ENCODE measurements at regions not wholly inside any gene's neighbourhood (a gene's known extent, or its start where the extent isn't known, plus 50 kb on each side); places are given as distances from the start of the nearest gene placed in this dataset.

GRCh38 chr3:147939425-147939824 is 530.3 kb downstream of the ZIC1 start:
- Histone ChIP-seq H3K9me3 (ENCODE audit: control insufficient read depth in 1 of 2, insufficient read depth in 1 of 2, low read length in 2 of 2) (no peaks in the 10 kb centered on the region), H3K27ac (ENCODE audit: low read depth in 1 of 2, low read length in 2 of 2) (no peak overlapping the region), H3K27me3 (ENCODE audit: control insufficient read depth in 1 of 2, insufficient read depth in 2 of 2, low read length in 2 of 2) (no peaks in the 10 kb centered on the region), H3K36me3 (ENCODE audit: insufficient read depth, low read length) (no peaks in the 10 kb centered on the region), H3K4me3 (ENCODE audit: low read length) (no peak overlapping the region), H3K4me1 (ENCODE audit: insufficient read depth, low read length) (no peaks in the 10 kb centered on the region)
- no peak for TF ChIP-seq CTCF (IDR thresholded peaks at IDR 0.05)
- Mint-ChIP-seq H3K4me1 (ENCODE audit: low read depth) (no peaks in the 10 kb centered on the region), H3K27ac (no peak overlapping the region), H3K4me3 (no peak overlapping the region), H3K9me3 (peaks cover 3% of the 10 kb centered on the region), H3K27me3 (no peaks in the 10 kb centered on the region), H3K36me3 (ENCODE audit: low read depth) (no peaks in the 10 kb centered on the region)
- ChIA-PET CTCF (no interaction called here), POLR2A (no interaction called here)
- intact Hi-C loops (cut with DNase I, micrococcal nuclease): no loop called here
- no peak for ATAC-seq (ENCODE audit: poor library complexity)
- no peak for DNase-seq

- Mint-ChIP-seq H3K9me3 (peaks cover 3% of the 10 kb centered on the region), H3K27ac (no peak overlapping the region), H3K4me1 (ENCODE audit: low read depth) (no peaks in the 10 kb centered on the region), H3K4me3 (no peak overlapping the region), H3K27me3 (no peaks in the 10 kb centered on the region), H3K36me3 (ENCODE audit: low read depth) (no peaks in the 10 kb centered on the region)
- H3K27me3 ChIP-seq (ENCODE audit: control insufficient read depth in 1 of 2, insufficient read depth in 2 of 2, low read length in 2 of 2): no peaks in the 10 kb centered on the region
- POLR2A ChIA-PET: no interaction called here
- no peaks in the 10 kb centered on the region for H3K4me1 ChIP-seq (ENCODE audit: insufficient read depth, low read length)
- DNase-seq: no peak
- peaks cover 0 to 1% of the 10 kb centered on the region in 2 experiments for H3K9me3 ChIP-seq (ENCODE audit: control insufficient read depth in 1 of 2, insufficient read depth in 1 of 2, low read length in 2 of 2)
- ATAC-seq (ENCODE audit: poor library complexity): no peak
- TF ChIP-seq CTCF (IDR thresholded peaks at IDR 0.05): no peak
- CTCF ChIA-PET: no interaction called here
- H3K4me3 ChIP-seq (ENCODE audit: low read length): no peak overlapping the region
- H3K27ac ChIP-seq (ENCODE audit: low read depth in 1 of 2, low read length in 2 of 2): no peak overlapping the region
- intact Hi-C loops (cut with DNase I, micrococcal nuclease): no loop called here
- no peaks in the 10 kb centered on the region for H3K36me3 ChIP-seq (ENCODE audit: insufficient read depth, low read length)
These were observed 530.7 kb downstream of the ZIC1 start for GRCh38 chr3:147939839-147940238.

DNA sequence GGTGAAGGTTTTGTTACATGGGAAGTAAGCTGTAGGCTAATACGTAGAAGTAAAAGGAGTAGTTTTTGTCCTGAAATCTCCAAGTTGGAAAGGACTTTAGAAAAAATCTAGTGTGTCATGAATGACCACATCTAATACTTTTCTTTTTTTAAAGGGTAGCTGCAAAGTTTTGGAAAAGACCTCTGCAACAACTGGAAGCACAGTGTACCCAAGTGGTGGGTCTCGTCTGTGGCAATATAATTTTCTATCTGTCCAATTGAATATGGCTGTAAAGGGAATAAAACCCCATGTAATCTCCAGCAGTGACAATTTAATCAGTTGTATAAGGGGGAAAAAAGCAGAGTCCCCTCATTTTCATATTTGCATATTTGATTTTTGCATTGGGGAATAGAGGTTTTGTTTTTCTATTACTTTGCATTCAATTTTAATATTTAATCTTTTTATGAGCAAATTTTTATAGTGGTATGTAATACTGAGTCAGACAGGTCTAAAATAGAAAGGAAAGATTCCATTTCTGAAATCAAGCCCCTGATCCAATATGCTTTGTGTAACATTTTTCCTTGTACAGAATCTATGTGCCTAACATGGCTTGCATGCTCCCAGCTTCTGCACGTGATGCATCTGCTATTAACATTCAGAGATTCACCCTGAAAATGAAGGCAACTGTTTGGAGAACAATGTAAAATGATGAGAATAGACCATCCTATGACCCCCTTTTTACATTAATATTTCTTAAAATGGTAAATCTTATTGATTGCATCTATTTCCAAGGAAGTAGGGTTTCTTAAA is 531.4 kb downstream of the ZIC1 start:
- intact Hi-C loops (cut with DNase I, micrococcal nuclease): no loop called here
- Mint-ChIP-seq H3K27me3 (no peaks in the 10 kb centered on the region), H3K27ac (no peak overlapping the region), H3K4me1 (ENCODE audit: low read depth) (no peaks in the 10 kb centered on the region), H3K4me3 (no peak overlapping the region), H3K9me3 (peaks cover 3% of the 10 kb centered on the region), H3K36me3 (ENCODE audit: low read depth) (no peaks in the 10 kb centered on the region)
- H3K4me3 ChIP-seq (ENCODE audit: low read length): no peak overlapping the region
- no peak overlapping the region for H3K27ac ChIP-seq (ENCODE audit: low read depth in 1 of 2, low read length in 2 of 2)
- H3K4me1 ChIP-seq (ENCODE audit: insufficient read depth, low read length): no peaks in the 10 kb centered on the region
- ChIA-PET POLR2A (no interaction called here), CTCF (no interaction called here)
- TF ChIP-seq CTCF (IDR thresholded peaks at IDR 0.05): no peak
- DNase-seq: no peak
- H3K27me3 ChIP-seq (ENCODE audit: control insufficient read depth in 1 of 2, insufficient read depth in 2 of 2, low read length in 2 of 2): no peaks in the 10 kb centered on the region
- no peak for ATAC-seq (ENCODE audit: poor library complexity)
- H3K36me3 ChIP-seq (ENCODE audit: insufficient read depth, low read length): no peaks in the 10 kb centered on the region
- H3K9me3 ChIP-seq (ENCODE audit: control insufficient read depth in 1 of 2, insufficient read depth in 1 of 2, low read length in 2 of 2): peaks cover 0 to 6% of the 10 kb centered on the region in 2 experiments

All from CD4-positive, alpha-beta T cell (primary cell).